Activated CD4-positive, alpha-beta T cell treated with anti-CD3 and anti-CD28 coated beads for 24 hours (primary cell): ENCODE measurements at regions not wholly inside any gene's neighbourhood (a gene's known extent, or its start where the extent isn't known, plus 50 kb on each side); places are given as distances from the start of the nearest gene placed in this dataset.
"Not testable (repeated sequence)": the region's sequence is repeated elsewhere in the genome, so short reads cannot be mapped to it uniquely, and the experiment has no call there.

ENCODE experiments used
- DNase-seq, 2 donors: peaks; one replicate each; pipeline ENCODE4 v3.0.0-alpha.2; 2020; ENCODE audit warnings: low read depth in 2 of 2

DNA sequence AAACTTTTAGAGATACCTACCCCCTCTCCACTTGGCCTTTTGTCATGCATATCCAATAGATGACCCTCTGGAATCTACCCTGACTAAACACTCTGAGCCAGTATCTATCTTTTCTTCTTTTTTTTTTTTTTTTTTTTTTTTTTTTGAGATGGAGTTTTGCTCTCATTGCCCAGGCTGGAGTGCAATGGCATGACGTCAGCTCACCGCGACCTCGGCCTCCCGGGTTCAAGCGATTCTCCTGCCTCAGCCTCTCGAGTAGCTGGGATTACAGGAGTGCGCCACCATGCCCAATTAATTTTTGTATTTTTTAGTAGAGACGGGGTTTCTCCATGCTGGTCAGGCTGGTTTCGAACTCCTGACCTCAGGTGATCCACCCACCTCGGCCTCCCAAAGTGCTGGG lies 50.8 kb upstream of the GRIN2B start:
- not testable (repeated sequence) for DNase-seq

DNA sequence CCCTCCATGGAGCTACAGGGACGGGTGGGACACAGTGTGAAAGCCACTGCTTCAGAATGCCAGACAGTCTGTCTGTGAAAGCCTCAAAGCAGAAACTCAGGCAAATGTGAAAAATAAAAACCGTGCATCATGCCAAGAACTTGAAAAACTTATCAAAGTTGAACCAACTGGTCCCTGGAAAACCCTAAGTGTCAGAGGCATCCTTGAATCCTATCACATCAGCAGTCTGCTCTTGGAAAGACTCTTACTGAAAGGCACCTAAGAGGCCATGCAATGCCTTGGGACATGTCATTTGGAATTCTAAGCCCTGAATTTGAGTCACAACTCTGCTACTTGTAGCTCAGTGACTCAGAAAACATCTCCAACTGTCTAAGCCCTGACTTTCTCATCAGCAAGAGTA lies 62.4 kb upstream of the GRIN2B start:
- no peak for DNase-seq

DNA sequence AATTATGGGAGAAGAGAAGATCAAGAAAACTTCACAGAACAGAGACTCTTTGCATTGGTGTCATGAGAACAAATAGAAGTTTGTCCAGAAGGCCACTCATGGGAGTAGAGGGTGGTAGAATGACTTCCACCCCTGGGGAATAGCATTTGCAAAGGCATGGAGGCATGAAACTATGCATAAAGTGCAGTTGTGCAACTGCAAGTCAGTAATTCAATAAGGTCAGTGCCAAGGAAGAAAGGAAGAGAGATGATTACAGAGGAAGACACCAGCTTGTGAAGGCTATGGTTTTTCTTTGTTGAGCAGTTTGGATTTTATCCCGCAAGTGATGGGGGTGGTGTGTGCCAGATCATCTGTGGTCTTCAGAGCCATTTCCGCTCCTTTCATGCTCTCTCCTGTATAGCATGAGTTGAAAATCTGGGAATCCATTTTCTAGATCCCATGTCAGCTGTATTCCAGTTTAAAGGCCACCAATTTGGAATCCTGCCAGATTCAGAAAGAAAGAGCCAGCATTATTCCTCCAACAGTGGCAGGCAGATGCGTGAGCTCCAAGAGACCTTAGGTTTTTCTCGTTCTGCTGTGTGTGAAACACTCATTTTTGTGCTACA lies 67.6 kb upstream of the GRIN2B start:
- no peak for DNase-seq

- no peak for DNase-seq
Observed at GRCh38 chr12:14057895-14058294, 76.5 kb upstream of the GRIN2B start.

DNA sequence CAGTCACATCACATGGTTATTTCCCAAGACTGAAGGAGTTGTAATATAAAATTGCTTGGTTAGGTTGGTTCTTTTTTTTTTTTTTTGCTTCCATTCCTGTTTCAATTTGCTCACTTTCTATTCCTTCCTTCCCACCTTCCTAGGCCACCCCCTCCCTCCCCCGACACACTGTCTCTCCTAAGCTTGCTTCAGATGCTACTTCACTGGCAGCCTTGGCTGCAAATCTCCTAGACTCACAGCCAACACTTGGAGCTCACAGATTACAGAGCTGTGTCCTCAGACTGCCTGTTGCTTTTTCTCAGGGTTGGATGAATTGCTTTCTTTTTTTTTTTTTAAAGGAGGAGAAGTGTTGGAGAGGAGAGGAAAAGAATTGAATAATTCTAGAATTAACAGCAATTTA lies 77.3 kb upstream of the GRIN2B start:
- no peak for DNase-seq

- no peak for DNase-seq
Observed at GRCh38 chr12:14059548-14059947, 78.1 kb upstream of the GRIN2B start.

- no peak for DNase-seq
Observed at GRCh38 chr12:14065616-14066015, 84.2 kb upstream of the GRIN2B start.

DNA sequence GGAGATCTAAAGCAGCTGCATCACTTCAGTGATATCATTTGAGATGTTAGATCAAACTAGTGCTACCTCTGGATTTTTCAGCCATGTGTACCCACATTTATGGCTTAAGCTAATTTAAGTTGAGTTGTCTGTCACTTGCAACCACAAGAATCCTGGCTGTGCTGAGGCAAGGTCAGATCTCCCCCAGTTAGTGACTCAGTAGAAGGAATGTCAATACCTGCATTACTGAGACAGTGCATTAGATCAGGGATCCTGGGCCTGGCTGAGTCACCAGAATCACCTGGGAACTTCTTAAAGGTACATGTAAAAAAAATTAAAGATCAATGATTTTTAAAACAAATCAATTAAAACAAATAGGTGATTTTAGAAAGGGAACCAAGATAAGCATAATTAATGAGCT lies 84.6 kb upstream of the GRIN2B start:
- no peak for DNase-seq

- no peak for DNase-seq
Observed at GRCh38 chr12:14068961-14069360, 87.6 kb upstream of the GRIN2B start.

GRCh38 chr12:14071833-14072232 lies 90.4 kb upstream of the GRIN2B start:
- no peak for DNase-seq

DNA sequence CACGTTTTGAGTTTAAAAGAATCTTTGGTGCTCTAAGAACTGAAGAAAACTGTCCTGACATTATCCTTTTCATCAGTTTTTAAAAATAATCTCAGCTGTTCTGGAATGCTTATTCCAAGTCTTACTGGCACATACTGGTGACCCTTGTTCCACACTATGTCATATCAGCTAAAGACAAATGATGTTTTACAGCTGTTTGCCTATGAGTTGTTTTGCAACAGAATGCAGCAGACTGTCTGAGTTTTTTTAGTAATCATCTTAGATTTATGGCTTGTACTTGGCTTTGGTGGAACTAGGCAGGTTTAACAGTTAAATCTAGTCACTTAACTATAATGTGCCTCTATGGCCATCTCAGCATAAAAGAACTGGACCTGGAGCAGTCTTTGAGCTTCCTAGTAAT lies 91.6 kb upstream of the GRIN2B start:
- no peak for DNase-seq

- no peak for DNase-seq
Observed at GRCh38 chr12:14075797-14076393, 94.5 kb upstream of the GRIN2B start.

DNA sequence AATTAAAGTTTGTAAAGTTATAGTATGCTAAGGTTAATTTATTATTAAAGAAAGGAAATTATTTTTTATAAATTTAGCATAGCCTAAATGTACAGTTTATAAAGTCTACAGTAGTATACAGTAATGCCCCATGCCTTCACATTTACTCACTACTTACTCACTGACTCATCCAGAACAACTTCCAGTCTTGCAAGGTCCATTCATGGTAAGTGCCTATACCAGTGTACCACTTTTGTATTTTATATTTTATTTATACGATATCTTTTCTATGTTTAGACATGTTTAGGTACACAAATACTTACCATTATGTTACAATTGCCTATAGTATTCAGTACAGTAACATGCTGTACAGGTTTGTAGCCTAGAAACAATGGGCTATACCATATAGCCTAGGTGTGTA lies 95.1 kb upstream of the GRIN2B start:
- DNase-seq = no peak

- DNase-seq = no peak
Observed at GRCh38 chr12:14086838-14087237, 105.4 kb upstream of the GRIN2B start.

- DNase-seq = no peak
Observed at GRCh38 chr12:14099994-14100393, 118.6 kb upstream of the GRIN2B start.

DNA sequence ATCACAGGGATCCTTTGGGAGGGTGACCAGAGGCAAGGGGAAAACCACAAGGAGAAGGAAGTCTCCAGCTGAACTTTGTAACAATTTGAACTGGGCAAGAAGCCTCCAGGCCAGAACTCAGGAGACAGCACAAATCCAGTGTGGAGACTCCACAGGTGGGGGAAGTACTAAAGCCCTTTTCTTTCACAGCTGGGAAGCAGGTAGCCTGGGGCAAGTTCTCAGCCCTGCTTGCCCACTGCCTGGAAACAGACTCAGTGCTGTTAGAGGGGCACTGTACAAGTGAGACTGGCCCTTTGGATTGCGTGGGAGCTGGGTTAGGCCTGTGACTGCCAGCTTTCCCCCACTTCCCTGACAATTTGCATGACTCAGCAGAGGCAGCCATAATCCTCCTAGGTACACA lies 120.2 kb upstream of the GRIN2B start:
- DNase-seq = not testable (repeated sequence)

DNA sequence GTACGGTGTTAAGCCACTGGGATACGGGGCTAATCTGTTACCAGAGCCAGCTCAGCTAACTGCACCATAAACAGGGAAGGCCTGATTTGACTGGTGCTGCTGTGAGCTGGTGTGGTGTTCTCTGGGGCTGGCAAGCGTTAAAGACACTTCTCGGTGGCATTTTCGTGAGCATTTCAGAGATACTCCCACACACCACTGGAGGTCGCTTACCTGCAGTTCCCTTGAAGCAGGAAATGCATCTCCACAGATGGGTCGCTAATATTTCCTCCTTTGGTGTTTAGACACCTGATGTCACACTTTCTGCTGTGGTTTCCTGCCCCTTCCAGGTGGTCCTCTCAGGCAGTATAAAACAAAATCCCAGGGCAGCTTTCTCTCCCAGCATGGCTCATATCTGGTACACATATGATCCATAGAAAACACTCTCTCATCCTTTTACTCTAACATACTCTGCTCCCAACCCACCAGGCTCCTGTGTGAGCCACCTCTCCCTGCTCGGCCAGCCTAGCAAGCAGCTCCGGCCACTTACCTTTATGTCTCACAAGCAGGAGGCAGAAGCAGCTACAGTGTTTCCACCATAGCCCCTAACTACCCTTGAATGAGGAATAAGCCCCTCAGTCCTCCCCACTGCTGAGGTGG lies 129.9 kb upstream of the GRIN2B start:
- DNase-seq = no peak

DNA sequence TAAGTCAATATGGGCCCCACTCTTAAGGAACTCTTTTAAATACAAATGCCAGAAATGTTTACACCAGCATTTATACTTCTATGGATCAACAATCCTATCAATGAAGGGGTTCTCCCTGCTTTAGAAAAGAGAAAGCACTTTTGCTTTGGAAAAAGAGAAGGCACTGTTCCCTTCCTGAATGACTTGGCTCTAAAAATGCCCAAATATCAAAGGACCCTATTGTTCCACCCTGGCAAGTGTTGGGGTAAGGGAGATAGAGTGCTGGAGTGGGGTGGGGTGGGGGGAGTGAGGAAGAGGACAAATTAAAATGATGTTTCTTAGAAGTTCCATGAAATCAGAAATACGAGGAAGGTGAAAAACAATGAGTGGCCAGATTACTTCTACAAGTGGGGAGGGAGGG lies 131.6 kb upstream of the GRIN2B start:
- DNase-seq = no peak

DNA sequence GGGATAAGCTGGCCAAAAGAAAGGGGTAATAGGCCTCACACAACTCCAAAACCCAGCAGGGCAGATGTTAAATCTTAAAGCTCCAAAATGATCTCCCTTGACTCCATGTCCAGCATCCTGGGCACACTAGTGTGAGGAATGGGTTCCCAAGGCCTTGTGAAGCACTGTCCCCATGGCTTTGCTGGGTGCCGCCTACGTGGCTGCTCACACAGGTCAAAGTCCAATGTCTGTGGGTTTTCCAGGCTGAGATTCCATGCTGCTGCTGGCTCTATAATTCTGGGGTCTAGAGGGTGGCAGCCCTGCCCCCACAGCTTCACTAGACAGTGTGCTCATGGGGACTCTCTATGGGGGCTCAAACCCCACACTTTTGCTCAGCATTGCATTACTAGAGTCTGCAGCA lies 145.3 kb upstream of the GRIN2B start:
- no peak for DNase-seq

DNA sequence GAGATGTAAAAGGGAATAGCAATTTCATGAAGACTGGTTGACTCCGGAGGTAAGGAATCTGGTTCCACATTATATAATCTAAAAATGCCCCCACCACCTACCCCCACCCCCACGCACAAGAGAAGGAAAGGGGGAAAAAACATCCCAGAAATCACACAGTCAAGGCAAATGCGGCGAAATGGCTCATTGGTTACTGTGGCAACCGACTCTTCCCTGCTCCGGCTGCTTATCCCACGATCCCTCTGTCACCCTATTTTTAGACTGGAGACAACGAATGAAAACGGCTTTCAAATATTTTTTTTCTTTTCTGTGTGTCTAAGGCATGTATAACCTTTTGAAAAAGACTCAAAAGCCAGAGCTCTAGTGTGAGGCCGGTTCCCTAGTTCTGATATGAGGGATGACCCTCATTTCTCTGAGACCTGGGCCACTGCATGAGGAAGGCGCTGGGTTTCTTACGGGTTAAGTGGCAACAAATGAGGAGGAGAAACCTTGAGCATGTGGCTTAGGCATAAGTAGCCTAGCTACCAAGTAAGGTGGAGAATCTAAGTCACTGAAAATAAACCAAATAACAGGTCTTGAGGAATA lies 148.3 kb upstream of the GRIN2B start:
- DNase-seq = no peak

DNA sequence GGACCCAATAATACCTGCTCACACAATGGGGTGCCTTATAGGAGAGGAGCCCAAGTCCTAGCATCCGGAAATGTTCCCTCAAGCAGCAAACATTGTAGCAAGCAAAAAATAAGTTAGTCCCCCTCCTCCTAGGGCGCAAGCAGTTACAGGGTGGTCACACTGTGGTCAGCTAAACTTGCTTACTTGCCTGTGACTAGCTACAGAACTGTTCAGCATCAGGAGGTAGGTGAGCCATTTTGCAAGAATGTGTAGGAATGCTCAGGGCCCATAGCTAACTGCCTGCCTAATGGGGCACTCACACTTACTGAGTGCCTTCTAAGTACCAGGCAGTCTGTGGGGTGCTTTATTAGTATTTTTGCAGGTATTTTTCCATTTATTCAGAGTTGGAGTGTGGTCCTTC lies 154.6 kb upstream of the GRIN2B start:
- no peak for DNase-seq

DNA sequence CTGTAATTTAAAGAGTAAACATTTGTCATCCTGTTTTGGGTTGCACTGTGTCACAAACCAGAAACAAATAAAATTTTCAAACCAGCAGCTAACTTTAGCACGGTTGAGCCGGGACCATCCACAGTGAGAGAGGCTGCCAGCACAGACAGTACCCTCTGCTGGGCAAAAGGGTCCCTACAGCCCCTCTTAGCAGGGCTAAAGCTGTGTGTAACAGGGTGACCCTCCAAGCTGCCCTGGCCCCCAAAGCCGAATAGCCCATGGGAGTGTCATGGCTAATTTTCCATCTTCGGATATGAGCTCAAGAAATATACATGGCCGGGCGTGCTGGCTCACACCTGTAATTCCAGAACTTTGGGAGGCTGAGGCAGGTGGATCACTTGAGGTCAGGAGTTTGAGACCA lies 157.1 kb upstream of the GRIN2B start:
- DNase-seq = no peak
